ENCODE measurements at regions not wholly inside any gene's neighbourhood (a gene's known extent, or its start where the extent isn't known, plus 50 kb on each side); places are given as distances from the start of the nearest gene placed in this dataset.
A peak's percentile ranks its signal among the peaks of the same experiment; 100 is the strongest.

GRCh38 chr7:38086857-38087256, 91.2 kb upstream of the STARD3NL start:
- no peak for DNase-seq

DNA sequence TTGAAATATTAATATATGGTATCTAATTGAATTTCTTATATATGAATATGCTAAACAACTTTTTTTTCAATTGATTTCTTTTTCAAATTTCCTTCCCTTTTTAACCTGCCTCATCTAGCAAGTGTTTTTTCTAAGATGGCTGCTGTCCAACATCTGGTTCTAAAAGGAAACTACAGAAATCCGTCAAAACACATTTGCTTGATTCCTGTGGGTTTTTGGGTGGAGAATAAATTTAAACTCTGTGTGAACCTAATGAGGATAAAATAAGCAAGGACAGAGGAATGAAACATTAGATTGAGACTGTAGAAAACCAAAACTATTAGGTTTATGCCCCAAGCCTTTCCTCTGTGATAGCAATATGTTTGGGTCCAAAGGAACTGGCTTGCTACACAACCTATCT, 75.5 kb upstream of the STARD3NL start:
- DNase-seq: peak; percentile 16

GRCh38 chr7:38105874-38106483, 72.1 kb upstream of the STARD3NL start:
- DNase-seq: no peak

DNA sequence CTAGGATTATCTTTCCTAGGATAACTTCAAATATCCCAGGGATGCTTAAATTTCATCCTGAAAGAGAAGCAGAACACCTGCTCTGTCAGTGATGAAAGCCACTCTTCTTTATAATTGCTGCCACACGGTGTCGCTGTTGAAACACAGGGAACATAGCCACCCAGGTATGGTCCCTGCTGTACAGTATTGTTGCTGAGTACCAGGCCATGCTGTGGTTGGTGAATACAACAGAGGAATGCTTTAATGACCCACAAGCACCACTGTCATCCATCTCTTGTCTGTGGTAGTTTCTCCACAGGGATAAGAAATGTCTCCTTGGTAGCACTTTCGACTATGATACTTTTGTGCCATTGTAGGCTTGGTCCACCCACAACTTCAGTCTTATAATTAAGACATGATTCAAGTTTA, 70.6 kb upstream of the STARD3NL start:
- peak; percentile 57 for DNase-seq

DNA sequence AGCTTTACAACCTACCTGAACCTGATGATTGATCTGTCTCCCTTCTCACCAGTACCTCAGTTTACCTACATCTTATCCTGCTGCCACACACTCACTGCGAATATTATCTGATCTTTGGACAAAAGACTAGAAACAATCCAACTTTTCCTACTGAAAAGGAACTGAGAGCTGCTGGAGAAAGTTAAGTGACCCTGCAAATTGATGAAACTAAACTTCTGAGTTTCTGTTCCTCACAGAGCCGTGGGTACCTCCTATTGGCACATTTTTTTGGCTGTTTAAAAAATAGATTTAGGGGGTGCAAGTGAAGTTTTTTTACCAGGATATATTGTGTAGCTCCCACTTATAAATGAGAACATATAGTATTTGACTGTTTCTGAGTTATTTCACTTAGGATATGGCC, 66.0 kb upstream of the STARD3NL start:
- DNase-seq: no peak

DNA sequence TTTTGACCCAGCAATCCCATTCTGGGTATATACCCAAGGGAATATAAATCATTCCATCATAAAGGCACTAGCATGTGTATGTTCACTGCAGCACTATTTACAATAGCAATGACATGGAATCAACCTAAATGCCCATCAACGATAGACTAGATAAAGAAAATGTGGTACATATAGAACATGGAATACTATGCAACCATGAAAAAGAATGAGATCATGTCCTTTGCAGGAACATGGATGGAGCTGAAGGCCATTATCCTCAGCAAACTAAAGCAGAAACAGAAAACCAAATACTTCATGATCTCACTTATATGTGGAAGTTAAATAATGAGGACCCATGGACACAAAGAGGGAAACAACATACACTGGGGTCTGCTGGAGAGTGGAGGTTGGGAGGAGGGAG, 58.0 kb upstream of the STARD3NL start:
- DNase-seq: no peak

DNA sequence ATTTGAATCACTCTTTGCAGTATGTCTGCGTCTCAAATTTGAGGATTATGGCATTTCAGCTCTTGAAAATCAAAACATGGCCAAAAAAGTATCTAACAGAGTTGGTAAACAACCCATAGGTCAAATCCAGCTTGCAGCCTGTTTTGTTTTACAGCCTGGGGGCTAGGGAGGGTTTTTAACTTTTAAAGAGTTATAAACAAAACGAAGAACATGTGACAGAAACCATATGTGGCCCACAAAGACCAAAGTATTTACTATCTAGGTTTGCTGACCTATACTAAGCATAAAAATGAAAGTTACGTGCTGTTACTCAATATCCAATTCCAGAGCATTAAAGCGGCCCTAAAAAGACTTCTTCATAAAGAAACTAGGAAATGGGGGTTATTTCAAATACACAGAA, 55.5 kb upstream of the STARD3NL start:
- DNase-seq: no peak

- DNase-seq: no peak
Measured at GRCh38 chr7:38123494-38123893, 54.6 kb upstream of the STARD3NL start.

DNA sequence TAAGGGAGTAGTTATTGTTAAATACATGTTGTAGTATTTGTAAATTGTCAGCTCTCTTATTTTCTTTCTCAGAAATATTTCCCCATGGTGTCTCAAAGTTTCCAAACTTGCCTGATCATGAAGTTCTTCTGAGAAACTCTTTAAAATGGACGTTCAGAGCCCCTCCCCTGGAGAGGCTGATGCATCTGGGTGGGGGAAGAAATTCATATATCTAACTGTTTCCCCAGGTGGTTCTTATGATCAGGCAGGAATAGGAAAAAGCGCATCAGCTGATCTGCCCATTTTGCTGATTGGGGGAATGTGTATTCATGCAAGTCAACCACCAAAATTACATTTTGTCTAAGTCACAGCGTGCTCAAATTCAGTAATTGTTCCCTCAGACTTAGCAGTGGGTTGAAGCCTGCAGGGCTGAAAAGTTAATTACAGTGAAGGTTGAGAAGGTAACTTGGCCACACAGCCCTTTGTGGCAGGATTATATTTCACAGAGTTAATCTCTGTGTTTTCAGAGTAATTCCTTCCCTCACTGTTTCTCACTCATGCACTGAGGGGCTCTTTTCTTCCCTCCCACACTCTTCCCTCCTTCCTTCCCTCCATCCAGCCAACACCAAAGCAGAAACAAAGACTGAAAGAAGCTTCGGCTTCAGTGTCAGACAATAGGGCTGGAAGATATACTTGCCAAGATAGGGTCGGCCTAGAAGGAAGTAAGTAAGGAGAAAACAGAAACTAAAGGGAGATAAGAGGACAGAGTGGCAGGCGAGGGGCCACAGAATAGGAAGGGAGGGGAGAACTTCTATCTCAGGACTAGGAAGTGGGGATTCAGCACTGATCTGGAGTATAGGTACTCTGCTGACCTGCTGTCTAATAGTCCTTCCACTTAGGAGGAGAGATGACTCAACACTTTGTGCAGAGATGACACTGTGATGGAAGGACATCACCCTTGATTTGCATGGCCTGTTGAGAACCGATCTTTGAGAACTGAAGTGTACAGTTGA, 50.5 kb upstream of the STARD3NL start:
- DNase-seq: no peak
